ENCODE measurements at regions not wholly inside any gene's neighbourhood (a gene's known extent, or its start where the extent isn't known, plus 50 kb on each side); places are given as distances from the start of the nearest gene placed in this dataset.

DNA sequence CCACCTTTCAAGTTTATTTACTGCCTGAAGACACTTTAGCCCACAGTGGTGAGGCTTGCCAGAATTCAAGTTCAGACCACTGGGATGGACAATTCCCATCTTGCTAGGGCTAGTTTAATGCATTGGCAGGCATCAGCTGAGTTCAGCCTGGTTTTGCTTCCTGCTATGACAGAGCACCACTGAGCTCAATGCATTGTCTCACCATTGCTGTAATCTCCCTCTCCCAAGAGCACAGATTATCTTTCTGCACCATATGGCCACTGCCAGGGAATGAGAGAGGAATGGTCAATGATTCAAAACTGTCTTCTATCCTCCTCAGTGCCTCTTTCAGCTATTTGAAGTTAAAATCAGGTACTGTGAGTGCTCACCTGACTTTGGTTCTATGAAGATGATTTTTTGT is 160.8 kb downstream of the XPNPEP1 start:
- Histone ChIP-seq H2AFZ (ENCODE audit: low read length) (no peak overlapping the region), H2BK12ac (ENCODE audit: insufficient read length, low read depth, low read length) (no peak overlapping the region), H3K4me2 (ENCODE audit: insufficient read depth, insufficient read length, low read length) (no peak overlapping the region), H3T11ph (ENCODE audit: low read length) (no peak overlapping the region), H3K27me3 (ENCODE audit: insufficient read depth, low read length) (no peaks in the 10 kb centered on the region), H3K4ac (ENCODE audit: low read depth, low read length) (no peak overlapping the region), H4K5ac (ENCODE audit: insufficient read length, low read depth, low read length) (no peak overlapping the region), H3K79me1 (ENCODE audit: insufficient read depth, low read depth, low read length, poor library complexity, severe bottlenecking) (no peaks in the 10 kb centered on the region), H4K8ac (replicated peaks; ENCODE audit: insufficient read length, low read depth, low read length) (no peak overlapping the region), H2BK120ac (ENCODE audit: low read depth, low read length, poor library complexity, severe bottlenecking) (no peak overlapping the region), H3K4me1 (ENCODE audit: insufficient read depth, low read length) (no peaks in the 10 kb centered on the region), H2AK5ac (ENCODE audit: insufficient read length, low read length) (no peak overlapping the region), H4K20me1 (ENCODE audit: control insufficient read depth, insufficient read depth, insufficient read length) (no peaks in the 10 kb centered on the region), H3K23me2 (ENCODE audit: insufficient read length, low read depth, low read length, poor library complexity, severe bottlenecking) (no peaks in the 10 kb centered on the region), H4K91ac (ENCODE audit: insufficient read length, low read depth, low read length) (no peak overlapping the region), H3K79me2 (ENCODE audit: insufficient read depth, low read length) (no peaks in the 10 kb centered on the region), H3K23ac (ENCODE audit: insufficient read length, low read depth, low read length) (no peak overlapping the region), H3K27ac (ENCODE audit: insufficient read length, low read depth, low read length) (no peak overlapping the region), H3K9me3 (ENCODE audit: control insufficient read depth, low read depth, low read length) (no peaks in the 10 kb centered on the region), H2BK5ac (ENCODE audit: insufficient read length, low read length) (no peak overlapping the region), H3K56ac (ENCODE audit: insufficient read length, low read depth, low read length) (no peak overlapping the region), H3K18ac (ENCODE audit: insufficient read length, low read depth, low read length) (no peak overlapping the region), H2BK20ac (ENCODE audit: low read depth, low read length, poor library complexity, severe bottlenecking) (no peak overlapping the region), H3K14ac (ENCODE audit: insufficient read depth, low read length) (no peak overlapping the region), H3K9ac (ENCODE audit: extremely low read depth, insufficient read length, low read length) (no peak overlapping the region), H2BK15ac (ENCODE audit: low read depth, low read length) (no peak overlapping the region)
- no peaks in the 10 kb centered on the region for H3K4me1 Mint-ChIP-seq
- H3K36me3 Mint-ChIP-seq (ENCODE audit: insufficient read depth in 1 of 3, low read depth in 3 of 3): no peaks in the 10 kb centered on the region
- H3K9me3 Mint-ChIP-seq: 0 out of 5 replicates have a peak, but pooled peaks cover 0 to under 1% of the 10 kb centered on the region in 2 experiments
- H3K4me3 Mint-ChIP-seq: no peak overlapping the region
- TF ChIP-seq, protein P1, sequence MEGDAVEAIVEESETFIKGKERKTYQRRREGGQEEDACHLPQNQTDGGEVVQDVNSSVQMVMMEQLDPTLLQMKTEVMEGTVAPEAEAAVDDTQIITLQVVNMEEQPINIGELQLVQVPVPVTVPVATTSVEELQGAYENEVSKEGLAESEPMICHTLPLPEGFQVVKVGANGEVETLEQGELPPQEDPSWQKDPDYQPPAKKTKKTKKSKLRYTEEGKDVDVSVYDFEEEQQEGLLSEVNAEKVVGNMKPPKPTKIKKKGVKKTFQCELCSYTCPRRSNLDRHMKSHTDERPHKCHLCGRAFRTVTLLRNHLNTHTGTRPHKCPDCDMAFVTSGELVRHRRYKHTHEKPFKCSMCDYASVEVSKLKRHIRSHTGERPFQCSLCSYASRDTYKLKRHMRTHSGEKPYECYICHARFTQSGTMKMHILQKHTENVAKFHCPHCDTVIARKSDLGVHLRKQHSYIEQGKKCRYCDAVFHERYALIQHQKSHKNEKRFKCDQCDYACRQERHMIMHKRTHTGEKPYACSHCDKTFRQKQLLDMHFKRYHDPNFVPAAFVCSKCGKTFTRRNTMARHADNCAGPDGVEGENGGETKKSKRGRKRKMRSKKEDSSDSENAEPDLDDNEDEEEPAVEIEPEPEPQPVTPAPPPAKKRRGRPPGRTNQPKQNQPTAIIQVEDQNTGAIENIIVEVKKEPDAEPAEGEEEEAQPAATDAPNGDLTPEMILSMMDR (conservative IDR thresholded peaks at IDR 0.05): no peak
- no peak overlapping the region for H3K27ac Mint-ChIP-seq
- DNase-seq: no peak
- H3K27me3 Mint-ChIP-seq (ENCODE audit: low read depth): no peaks in the 10 kb centered on the region

Data from H9 (cell line).